GM23338 (cell line): ENCODE measurements at regions not wholly inside any gene's neighbourhood (a gene's known extent, or its start where the extent isn't known, plus 50 kb on each side); places are given as distances from the start of the nearest gene placed in this dataset.

Experiments
- ATAC-seq: fragments of 200-7000 bp; cut with Tn5 transposase; 3 replicates; pipeline ENCODE4 v1.9.1; 2020
- DNase-seq: peaks from one replicate; pipeline ENCODE4 v3.0.0-alpha.2; 2015; ENCODE audit warnings: low spot score
- H2AFZ ChIP-seq: fragments of 200-600 bp; sonication (generic); 2 replicates; pipeline ENCODE4 v1.8.0; 2016; ENCODE audit warnings: antibody characterized with exemption, mild to moderate bottlenecking, moderate library complexity
- H3F3A ChIP-seq: fragments of 200-600 bp; sonication (generic); replicated peaks from 2 replicates; pipeline ENCODE4 v1.8.0; 2017; ENCODE audit warnings: antibody characterized with exemption, mixed run types, low read depth
- H3K27ac ChIP-seq: fragments of 200-600 bp; sonication (generic); 2 replicates; pipeline ENCODE4 v1.6.1; 2016; ENCODE audit warnings: low read depth
- H3K27me3 ChIP-seq: fragments of 200-600 bp; sonication (generic); 2 replicates; pipeline ENCODE4 v1.8.0; 2016; ENCODE audit warnings: mild to moderate bottlenecking, mixed run types, moderate library complexity; ENCODE audit not compliant: insufficient read depth
- H3K36me3 ChIP-seq: fragments of 200-600 bp; sonication (generic); 2 replicates; pipeline ENCODE4 v1.8.0; 2016; ENCODE audit warnings: mild to moderate bottlenecking; ENCODE audit not compliant: insufficient read depth
- H3K4me1 ChIP-seq: fragments of 200-600 bp; sonication (generic); 2 replicates; pipeline ENCODE4 v1.8.0; 2016; ENCODE audit warnings: mild to moderate bottlenecking, moderate library complexity; ENCODE audit not compliant: insufficient read depth
- H3K4me2 ChIP-seq: fragments of 200-600 bp; sonication (generic); 2 replicates; pipeline ENCODE4 v1.7.1; 2017; ENCODE audit warnings: mixed run types
- H3K4me3 ChIP-seq: fragments of 200-600 bp; sonication (generic); 2 replicates; pipeline ENCODE4 v1.6.1; 2016; ENCODE audit warnings: mixed run types
- H3K79me2 ChIP-seq: fragments of 200-600 bp; sonication (generic); replicated peaks from 2 replicates; pipeline ENCODE4 v1.8.0; 2017; ENCODE audit warnings: mild to moderate bottlenecking; ENCODE audit not compliant: insufficient read depth
- H3K9me2 ChIP-seq: fragments of 200-600 bp; sonication (generic); 2 replicates; pipeline ENCODE4 v1.8.0; 2017; ENCODE audit not compliant: insufficient read depth
- H4K20me1 ChIP-seq: fragments of 200-600 bp; sonication (generic); replicated peaks from 2 replicates; pipeline ENCODE4 v1.8.0; 2017; ENCODE audit warnings: mild to moderate bottlenecking; ENCODE audit not compliant: insufficient read depth
- H3K27ac Mint-ChIP-seq: 2 replicates; pipeline ENCODE4 v1.8.0; 2020; ENCODE audit warnings: inconsistent platforms, mild to moderate bottlenecking, moderate library complexity, mixed read lengths
- H3K27me3 Mint-ChIP-seq: 3 replicates; pipeline ENCODE4 v1.8.0; 2022; ENCODE audit warnings: low read depth, mild to moderate bottlenecking, moderate library complexity, mixed read lengths, inconsistent platforms; ENCODE audit not compliant: insufficient read depth, poor library complexity
- H3K36me3 Mint-ChIP-seq: 3 replicates; pipeline ENCODE4 v1.8.0; 2021; ENCODE audit warnings: low read depth, mild to moderate bottlenecking, inconsistent platforms, moderate library complexity, mixed read lengths
- H3K4me1 Mint-ChIP-seq: 3 replicates; pipeline ENCODE4 v1.8.0; 2020; ENCODE audit warnings: mild to moderate bottlenecking, inconsistent platforms, mixed read lengths
- H3K4me3 Mint-ChIP-seq: 3 replicates; pipeline ENCODE4 v1.8.0; 2021; ENCODE audit warnings: moderate library complexity, mild to moderate bottlenecking, inconsistent platforms, mixed read lengths
- H3K9me3 Mint-ChIP-seq: 3 replicates; pipeline ENCODE4 v1.8.0; 2020; ENCODE audit warnings: moderate library complexity, mild to moderate bottlenecking, inconsistent platforms, mixed read lengths
- CREB1 ChIP-seq: fragments of 250-450 bp; sonication (Bioruptor Pico); IDR thresholded peaks from 2 replicates; pipeline ENCODE4 v1.5.0; 2020; ENCODE audit warnings: low read depth, mild to moderate bottlenecking, moderate library complexity
- EZH2 ChIP-seq: fragments of 200-600 bp; sonication (generic); IDR thresholded peaks from one replicate; pipeline ENCODE4 v1.8.0; 2017; ENCODE audit warnings: antibody characterized with exemption, mild to moderate bottlenecking, low read depth; ENCODE audit not compliant: unreplicated experiment
- EZH2phosphoT487 ChIP-seq: fragments of 200-600 bp; sonication (generic); IDR thresholded peaks from one replicate; pipeline ENCODE4 v1.8.1; 2018; ENCODE audit warnings: antibody characterized with exemption; ENCODE audit not compliant: unreplicated experiment
- JUNB ChIP-seq: IDR thresholded peaks from one replicate; pipeline ENCODE4 v1.6.1; 2016; ENCODE audit warnings: antibody characterized with exemption; ENCODE audit not compliant: unreplicated experiment
- POLR2AphosphoS5 ChIP-seq: IDR thresholded peaks from 2 replicates; pipeline ENCODE4 v1.6.1; 2016; ENCODE audit warnings: antibody characterized with exemption, low read depth
- STAT1 ChIP-seq: IDR thresholded peaks from one replicate; pipeline ENCODE4 v1.6.1; 2016; ENCODE audit warnings: antibody characterized with exemption; ENCODE audit not compliant: unreplicated experiment
- ZNF114 ChIP-seq: fragments of 250-450 bp; sonication (Bioruptor Pico); IDR thresholded peaks from 2 replicates; pipeline ENCODE4 v1.5.0; 2020; ENCODE audit warnings: mild to moderate bottlenecking, moderate library complexity
- TF ChIP-seq, protein P1 (sequence below): fragments of 250-450 bp; sonication (Bioruptor Pico); IDR thresholded peaks from 2 replicates; pipeline ENCODE4 v1.5.0; 2020; ENCODE audit warnings: mild to moderate bottlenecking, moderate library complexity
- TF ChIP-seq, protein P2 (sequence below): IDR thresholded peaks from one replicate; pipeline ENCODE4 v1.6.1; 2018; ENCODE audit warnings: antibody characterized with exemption; ENCODE audit not compliant: unreplicated experiment
- TF ChIP-seq, protein P3 (sequence below): IDR thresholded peaks from 2 replicates; pipeline ENCODE4 v1.6.1; 2016; ENCODE audit warnings: antibody characterized with exemption

DNA sequence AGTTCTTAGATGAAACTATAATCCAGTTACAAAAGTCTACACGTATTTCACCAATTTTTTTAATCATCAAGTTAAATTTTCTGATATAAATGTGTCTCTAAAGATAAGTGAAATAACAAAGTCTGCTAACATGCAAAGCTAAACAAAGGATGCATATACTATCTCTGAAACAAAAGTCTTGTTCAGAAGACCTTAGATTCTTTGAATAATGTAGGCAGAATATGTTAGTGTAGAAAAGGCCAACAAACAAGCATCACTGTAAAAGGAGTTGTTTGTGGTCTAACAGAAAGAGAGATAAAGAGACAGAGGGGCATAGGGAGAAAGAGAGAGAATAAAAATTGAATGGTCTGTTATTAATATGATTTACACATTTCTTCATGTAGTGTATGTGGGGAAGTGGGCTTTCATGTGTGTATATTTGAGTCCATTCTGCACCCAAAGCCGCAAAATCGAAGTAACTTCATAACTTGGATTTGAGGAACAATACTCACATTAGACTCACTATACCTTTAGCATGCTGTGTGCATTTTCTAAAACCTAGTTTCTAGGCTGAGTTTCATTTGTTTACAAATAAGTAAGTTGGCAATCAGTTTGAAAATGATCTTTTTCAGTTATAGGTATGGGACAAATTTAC, 734.8 kb upstream of the REG3G start (continued):
- TF ChIP-seq, protein P1, sequence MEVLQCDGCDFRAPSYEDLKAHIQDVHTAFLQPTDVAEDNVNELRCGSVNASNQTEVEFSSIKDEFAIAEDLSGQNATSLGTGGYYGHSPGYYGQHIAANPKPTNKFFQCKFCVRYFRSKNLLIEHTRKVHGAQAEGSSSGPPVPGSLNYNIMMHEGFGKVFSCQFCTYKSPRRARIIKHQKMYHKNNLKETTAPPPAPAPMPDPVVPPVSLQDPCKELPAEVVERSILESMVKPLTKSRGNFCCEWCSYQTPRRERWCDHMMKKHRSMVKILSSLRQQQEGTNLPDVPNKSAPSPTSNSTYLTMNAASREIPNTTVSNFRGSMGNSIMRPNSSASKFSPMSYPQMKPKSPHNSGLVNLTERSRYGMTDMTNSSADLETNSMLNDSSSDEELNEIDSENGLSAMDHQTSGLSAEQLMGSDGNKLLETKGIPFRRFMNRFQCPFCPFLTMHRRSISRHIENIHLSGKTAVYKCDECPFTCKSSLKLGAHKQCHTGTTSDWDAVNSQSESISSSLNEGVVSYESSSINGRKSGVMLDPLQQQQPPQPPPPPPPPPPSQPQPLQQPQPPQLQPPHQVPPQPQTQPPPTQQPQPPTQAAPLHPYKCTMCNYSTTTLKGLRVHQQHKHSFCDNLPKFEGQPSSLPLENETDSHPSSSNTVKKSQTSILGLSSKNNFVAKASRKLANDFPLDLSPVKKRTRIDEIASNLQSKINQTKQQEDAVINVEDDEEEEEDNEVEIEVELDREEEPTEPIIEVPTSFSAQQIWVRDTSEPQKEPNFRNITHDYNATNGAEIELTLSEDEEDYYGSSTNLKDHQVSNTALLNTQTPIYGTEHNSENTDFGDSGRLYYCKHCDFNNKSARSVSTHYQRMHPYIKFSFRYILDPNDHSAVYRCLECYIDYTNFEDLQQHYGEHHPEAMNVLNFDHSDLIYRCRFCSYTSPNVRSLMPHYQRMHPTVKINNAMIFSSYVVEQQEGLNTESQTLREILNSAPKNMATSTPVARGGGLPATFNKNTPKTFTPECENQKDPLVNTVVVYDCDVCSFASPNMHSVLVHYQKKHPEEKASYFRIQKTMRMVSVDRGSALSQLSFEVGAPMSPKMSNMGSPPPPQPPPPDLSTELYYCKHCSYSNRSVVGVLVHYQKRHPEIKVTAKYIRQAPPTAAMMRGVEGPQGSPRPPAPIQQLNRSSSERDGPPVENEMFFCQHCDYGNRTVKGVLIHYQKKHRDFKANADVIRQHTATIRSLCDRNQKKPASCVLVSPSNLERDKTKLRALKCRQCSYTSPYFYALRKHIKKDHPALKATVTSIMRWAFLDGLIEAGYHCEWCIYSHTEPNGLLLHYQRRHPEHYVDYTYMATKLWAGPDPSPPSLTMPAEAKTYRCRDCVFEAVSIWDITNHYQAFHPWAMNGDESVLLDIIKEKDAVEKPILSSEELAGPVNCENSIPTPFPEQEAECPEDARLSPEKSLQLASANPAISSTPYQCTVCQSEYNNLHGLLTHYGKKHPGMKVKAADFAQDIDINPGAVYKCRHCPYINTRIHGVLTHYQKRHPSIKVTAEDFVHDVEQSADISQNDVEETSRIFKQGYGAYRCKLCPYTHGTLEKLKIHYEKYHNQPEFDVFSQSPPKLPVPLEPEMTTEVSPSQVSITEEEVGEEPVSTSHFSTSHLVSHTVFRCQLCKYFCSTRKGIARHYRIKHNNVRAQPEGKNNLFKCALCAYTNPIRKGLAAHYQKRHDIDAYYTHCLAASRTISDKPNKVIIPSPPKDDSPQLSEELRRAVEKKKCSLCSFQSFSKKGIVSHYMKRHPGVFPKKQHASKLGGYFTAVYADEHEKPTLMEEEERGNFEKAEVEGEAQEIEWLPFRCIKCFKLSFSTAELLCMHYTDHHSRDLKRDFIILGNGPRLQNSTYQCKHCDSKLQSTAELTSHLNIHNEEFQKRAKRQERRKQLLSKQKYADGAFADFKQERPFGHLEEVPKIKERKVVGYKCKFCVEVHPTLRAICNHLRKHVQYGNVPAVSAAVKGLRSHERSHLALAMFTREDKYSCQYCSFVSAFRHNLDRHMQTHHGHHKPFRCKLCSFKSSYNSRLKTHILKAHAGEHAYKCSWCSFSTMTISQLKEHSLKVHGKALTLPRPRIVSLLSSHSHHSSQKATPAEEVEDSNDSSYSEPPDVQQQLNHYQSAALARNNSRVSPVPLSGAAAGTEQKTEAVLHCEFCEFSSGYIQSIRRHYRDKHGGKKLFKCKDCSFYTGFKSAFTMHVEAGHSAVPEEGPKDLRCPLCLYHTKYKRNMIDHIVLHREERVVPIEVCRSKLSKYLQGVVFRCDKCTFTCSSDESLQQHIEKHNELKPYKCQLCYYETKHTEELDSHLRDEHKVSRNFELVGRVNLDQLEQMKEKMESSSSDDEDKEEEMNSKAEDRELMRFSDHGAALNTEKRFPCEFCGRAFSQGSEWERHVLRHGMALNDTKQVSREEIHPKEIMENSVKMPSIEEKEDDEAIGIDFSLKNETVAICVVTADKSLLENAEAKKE (CRISPR knock-in tag) = no peak
- TF ChIP-seq, protein P2, sequence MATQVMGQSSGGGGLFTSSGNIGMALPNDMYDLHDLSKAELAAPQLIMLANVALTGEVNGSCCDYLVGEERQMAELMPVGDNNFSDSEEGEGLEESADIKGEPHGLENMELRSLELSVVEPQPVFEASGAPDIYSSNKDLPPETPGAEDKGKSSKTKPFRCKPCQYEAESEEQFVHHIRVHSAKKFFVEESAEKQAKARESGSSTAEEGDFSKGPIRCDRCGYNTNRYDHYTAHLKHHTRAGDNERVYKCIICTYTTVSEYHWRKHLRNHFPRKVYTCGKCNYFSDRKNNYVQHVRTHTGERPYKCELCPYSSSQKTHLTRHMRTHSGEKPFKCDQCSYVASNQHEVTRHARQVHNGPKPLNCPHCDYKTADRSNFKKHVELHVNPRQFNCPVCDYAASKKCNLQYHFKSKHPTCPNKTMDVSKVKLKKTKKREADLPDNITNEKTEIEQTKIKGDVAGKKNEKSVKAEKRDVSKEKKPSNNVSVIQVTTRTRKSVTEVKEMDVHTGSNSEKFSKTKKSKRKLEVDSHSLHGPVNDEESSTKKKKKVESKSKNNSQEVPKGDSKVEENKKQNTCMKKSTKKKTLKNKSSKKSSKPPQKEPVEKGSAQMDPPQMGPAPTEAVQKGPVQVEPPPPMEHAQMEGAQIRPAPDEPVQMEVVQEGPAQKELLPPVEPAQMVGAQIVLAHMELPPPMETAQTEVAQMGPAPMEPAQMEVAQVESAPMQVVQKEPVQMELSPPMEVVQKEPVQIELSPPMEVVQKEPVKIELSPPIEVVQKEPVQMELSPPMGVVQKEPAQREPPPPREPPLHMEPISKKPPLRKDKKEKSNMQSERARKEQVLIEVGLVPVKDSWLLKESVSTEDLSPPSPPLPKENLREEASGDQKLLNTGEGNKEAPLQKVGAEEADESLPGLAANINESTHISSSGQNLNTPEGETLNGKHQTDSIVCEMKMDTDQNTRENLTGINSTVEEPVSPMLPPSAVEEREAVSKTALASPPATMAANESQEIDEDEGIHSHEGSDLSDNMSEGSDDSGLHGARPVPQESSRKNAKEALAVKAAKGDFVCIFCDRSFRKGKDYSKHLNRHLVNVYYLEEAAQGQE = no peak

DNA sequence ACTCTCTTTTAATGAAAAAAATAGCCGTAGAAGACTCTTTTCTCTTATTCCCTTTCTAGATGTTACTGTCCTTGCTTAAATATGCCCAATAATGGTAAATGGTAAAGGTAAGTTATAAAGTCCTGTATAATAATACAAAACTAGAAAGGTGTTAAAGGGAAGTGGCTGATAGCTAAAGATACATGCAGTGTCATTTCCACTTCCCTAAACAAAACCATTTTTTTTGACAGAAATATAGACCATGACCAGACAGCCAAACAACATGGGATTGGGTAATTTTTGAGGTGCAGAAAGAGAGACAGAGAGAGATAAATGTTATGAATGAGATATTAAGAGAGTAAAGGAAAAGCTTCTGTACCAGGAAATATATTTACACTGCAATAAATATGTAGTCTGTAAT, 731.7 kb upstream of the REG3G start:
- Histone ChIP-seq H3K79me2 (no peaks in the 10 kb centered on the region), H3K27ac (no peak overlapping the region), H4K20me1 (no peaks in the 10 kb centered on the region), H3K4me2 (no peak overlapping the region), H3K4me3 (no peak overlapping the region), H3K9me2 (no peaks in the 10 kb centered on the region), H3K27me3 (no peaks in the 10 kb centered on the region), H3F3A (no peaks in the 10 kb centered on the region), H3K4me1 (peaks cover 5% of the 10 kb centered on the region; the same call in 1 of the 2 replicates), H2AFZ (no peak overlapping the region; the same call in 1 of the 2 replicates), H3K36me3 (no peaks in the 10 kb centered on the region)
- DNase-seq = no peak
- peaks cover 3% of the 10 kb centered on the region; the same call in 1 of the 3 replicates for H3K4me1 Mint-ChIP-seq
- ATAC-seq = no peak
- no peaks in the 10 kb centered on the region for H3K27me3 Mint-ChIP-seq
- H3K36me3 Mint-ChIP-seq = no peaks in the 10 kb centered on the region
- no peak overlapping the region for H3K27ac Mint-ChIP-seq
- no peak overlapping the region for H3K4me3 Mint-ChIP-seq
- no peaks in the 10 kb centered on the region for H3K9me3 Mint-ChIP-seq
- TF ChIP-seq JUNB (no peak), STAT1 (no peak), EZH2phosphoT487 (no peak), CREB1 (CRISPR knock-in tag) (no peak), EZH2 (no peak), ZNF114 (CRISPR knock-in tag) (no peak), POLR2AphosphoS5 (no peak)
- TF ChIP-seq, protein P3, sequence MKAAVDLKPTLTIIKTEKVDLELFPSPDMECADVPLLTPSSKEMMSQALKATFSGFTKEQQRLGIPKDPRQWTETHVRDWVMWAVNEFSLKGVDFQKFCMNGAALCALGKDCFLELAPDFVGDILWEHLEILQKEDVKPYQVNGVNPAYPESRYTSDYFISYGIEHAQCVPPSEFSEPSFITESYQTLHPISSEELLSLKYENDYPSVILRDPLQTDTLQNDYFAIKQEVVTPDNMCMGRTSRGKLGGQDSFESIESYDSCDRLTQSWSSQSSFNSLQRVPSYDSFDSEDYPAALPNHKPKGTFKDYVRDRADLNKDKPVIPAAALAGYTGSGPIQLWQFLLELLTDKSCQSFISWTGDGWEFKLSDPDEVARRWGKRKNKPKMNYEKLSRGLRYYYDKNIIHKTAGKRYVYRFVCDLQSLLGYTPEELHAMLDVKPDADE = no peak
